ENCODE measurements at regions not wholly inside any gene's neighbourhood (a gene's known extent, or its start where the extent isn't known, plus 50 kb on each side); places are given as distances from the start of the nearest gene placed in this dataset.

DNA sequence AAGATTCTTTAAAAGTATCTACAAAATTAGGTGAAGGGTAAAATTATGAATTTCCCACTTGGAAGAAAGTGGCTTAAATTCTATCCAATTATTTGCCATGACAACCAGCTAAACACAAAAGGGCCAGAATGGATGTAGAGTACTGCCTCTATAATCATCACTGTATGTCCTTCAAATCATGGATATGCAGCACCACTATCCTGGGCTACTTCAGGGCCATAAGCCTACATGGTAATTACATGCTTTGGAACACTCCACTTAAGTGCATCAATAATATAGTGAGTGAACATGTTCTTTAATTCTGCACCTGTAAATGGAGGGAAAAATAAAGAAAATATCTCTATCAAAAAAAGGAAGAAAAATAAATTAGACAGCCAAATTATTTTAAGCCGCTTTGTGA lies 575.2 kb downstream of the ISL1 start:
- POLR2A ChIA-PET = no interaction called here
- Histone ChIP-seq H3K4me3 (ENCODE audit: low read depth, low read length) (no peak overlapping the region), H3K27me3 (ENCODE audit: control insufficient read depth, insufficient read depth, low read length) (no peaks in the 10 kb centered on the region), H3K27ac (ENCODE audit: low read depth, low read length) (no peak overlapping the region), H3K9me3 (ENCODE audit: control insufficient read depth, insufficient read depth, low read length) (no peaks in the 10 kb centered on the region)
- no peak for DNase-seq (ENCODE audit: low read depth, low spot score)
- TF ChIP-seq CTCF (IDR thresholded peaks at IDR 0.05; ENCODE audit: low read depth, low read length) = no peak
- CTCF ChIA-PET = no interaction called here

GRCh38 chr5:51960617-51961121 lies 577.4 kb downstream of the ISL1 start:
- no peak overlapping the region for H3K27ac ChIP-seq (ENCODE audit: low read depth, low read length)
- H3K4me3 ChIP-seq (ENCODE audit: low read depth, low read length) = no peak overlapping the region
- TF ChIP-seq CTCF (IDR thresholded peaks at IDR 0.05; ENCODE audit: low read depth, low read length) = no peak
- CTCF ChIA-PET = no interaction called here
- no peak for DNase-seq (ENCODE audit: low read depth, low spot score)
- no peaks in the 10 kb centered on the region for H3K27me3 ChIP-seq (ENCODE audit: control insufficient read depth, insufficient read depth, low read length)
- no peaks in the 10 kb centered on the region for H3K9me3 ChIP-seq (ENCODE audit: control insufficient read depth, insufficient read depth, low read length)
- POLR2A ChIA-PET = no interaction called here

GRCh38 chr5:51961154-51961562 lies 577.9 kb downstream of the ISL1 start:
- ChIA-PET POLR2A (no interaction called here), CTCF (no interaction called here)
- TF ChIP-seq CTCF (IDR thresholded peaks at IDR 0.05; ENCODE audit: low read depth, low read length) = no peak
- no peak for DNase-seq (ENCODE audit: low read depth, low spot score)
- no peak overlapping the region for H3K27ac ChIP-seq (ENCODE audit: low read depth, low read length)
- no peaks in the 10 kb centered on the region for H3K9me3 ChIP-seq (ENCODE audit: control insufficient read depth, insufficient read depth, low read length)
- H3K4me3 ChIP-seq (ENCODE audit: low read depth, low read length) = no peak overlapping the region
- H3K27me3 ChIP-seq (ENCODE audit: control insufficient read depth, insufficient read depth, low read length) = no peaks in the 10 kb centered on the region

GRCh38 chr5:51968756-51969155 lies 585.5 kb downstream of the ISL1 start:
- ChIA-PET POLR2A (no interaction called here), CTCF (no interaction called here)
- Histone ChIP-seq H3K27me3 (ENCODE audit: control insufficient read depth, insufficient read depth, low read length) (no peaks in the 10 kb centered on the region), H3K9me3 (ENCODE audit: control insufficient read depth, insufficient read depth, low read length) (no peaks in the 10 kb centered on the region; the same call in 1 of the 2 replicates), H3K4me3 (ENCODE audit: low read depth, low read length) (no peak overlapping the region), H3K27ac (ENCODE audit: low read depth, low read length) (no peak overlapping the region)
- TF ChIP-seq CTCF (IDR thresholded peaks at IDR 0.05; ENCODE audit: low read depth, low read length) = no peak
- DNase-seq (ENCODE audit: low read depth, low spot score) = no peak

DNA sequence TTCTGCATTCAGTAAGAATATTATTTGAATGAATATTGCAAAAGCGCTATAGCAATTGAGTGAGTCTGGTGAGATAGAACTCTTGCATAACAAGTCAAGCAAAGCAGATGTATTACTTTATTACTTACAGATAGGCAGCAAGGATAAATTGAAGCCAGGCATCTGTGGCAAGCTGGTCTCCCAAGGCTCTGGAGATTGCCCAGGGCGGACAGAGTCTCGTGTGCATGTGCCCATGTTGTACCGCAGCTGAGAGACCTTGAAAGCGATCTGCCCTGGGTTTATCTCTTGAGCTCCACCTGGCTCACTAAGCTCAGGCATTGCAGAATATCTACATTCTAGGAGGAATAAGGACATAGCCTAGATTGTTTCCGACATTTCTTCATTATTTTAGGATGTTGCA lies 591.6 kb downstream of the ISL1 start:
- POLR2A ChIA-PET = no interaction called here
- H3K4me3 ChIP-seq (ENCODE audit: low read depth, low read length) = no peak overlapping the region
- H3K27ac ChIP-seq (ENCODE audit: low read depth, low read length) = no peak overlapping the region
- no peak for TF ChIP-seq CTCF (IDR thresholded peaks at IDR 0.05; ENCODE audit: low read depth, low read length)
- no peaks in the 10 kb centered on the region for H3K9me3 ChIP-seq (ENCODE audit: control insufficient read depth, insufficient read depth, low read length)
- no peaks in the 10 kb centered on the region for H3K27me3 ChIP-seq (ENCODE audit: control insufficient read depth, insufficient read depth, low read length)
- CTCF ChIA-PET = no interaction called here
- no peak for DNase-seq (ENCODE audit: low read depth, low spot score)
